NCI-H345 (cell line): ENCODE measurements at regions not wholly inside any gene's neighbourhood (a gene's known extent, or its start where the extent isn't known, plus 50 kb on each side); places are given as distances from the start of the nearest gene placed in this dataset.

Experiments
- DNase-seq: peaks from one replicate; lab custom pipeline; 2025; lab: John Stamatoyannopoulos, UW

DNA sequence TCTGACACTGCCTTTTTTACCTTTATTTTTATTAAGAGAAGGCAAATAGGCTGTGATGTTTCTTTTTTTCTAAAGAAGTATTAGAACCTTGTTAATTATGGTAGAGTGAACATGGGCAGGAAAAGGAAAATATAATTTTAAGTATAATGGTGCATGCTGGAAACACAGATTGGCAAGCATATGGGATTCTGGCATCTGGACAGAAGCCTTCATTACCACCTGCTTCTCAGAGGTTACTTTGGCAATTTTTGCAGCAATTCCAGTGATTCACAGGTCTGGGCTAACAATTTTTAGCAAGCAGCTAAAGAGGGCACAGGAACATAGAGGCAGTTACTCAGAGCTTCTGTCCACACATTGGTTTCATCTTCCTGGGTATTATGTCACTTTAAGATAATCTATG lies 258.3 kb downstream of the DIPK2A start:
- no peak for DNase-seq

DNA sequence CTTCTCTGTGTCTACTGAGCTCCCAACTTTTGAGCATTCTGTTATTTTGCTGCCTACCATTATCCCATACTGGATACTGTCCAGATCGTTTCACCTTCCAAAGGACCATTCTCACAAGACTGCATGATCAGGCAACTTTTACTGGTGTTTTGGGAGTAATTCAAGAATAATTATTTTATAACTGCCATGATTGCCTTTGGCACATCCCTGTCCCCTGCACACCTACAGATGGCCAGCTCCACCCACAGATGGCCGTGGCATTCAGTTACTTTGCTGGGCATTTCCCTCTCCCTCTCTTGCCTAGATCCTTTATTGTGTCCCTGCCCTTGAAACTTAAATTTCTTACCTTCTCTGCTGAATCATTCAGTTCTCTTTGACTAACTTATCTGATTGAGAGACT lies 263.9 kb downstream of the DIPK2A start:
- no peak for DNase-seq

DNA sequence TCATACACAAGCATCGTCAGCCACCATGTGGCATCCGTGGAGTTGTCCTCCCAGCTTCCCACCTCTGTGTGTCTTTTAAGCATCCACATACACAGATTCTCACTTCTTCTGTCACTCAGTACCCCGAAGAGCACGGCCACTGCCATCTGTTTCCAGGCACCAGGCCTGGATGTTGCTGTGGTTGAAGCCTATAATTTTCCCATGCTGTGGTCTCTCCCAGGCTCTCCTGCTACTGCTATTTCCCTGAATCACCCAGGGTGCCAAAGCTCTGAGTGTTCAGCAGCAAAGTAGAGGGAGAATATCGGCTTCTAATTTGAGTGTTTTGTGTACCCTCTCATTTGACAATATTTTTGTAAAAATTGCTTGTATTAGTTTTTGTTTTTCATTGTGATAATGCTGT lies 265.7 kb downstream of the DIPK2A start:
- DNase-seq: no peak

DNA sequence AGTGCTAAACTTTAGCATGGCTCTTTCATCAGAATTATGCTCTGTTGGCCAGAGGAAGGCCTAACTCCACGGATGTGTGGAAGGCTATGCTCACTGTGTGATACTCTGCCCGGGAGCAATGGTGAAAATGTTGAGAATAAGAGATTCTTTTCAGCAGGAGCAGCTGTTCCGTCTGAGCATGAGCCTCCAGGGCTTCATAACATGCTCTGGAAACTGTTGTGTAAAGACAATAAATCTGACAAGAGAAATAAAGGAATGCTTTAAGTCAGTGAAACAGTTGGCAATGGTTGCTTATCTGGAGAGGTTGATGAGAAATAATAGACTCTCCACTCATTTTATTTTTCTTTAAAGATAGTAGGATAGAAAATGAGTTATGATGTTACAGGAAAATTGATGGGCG lies 269.8 kb downstream of the DIPK2A start:
- DNase-seq: no peak

DNA sequence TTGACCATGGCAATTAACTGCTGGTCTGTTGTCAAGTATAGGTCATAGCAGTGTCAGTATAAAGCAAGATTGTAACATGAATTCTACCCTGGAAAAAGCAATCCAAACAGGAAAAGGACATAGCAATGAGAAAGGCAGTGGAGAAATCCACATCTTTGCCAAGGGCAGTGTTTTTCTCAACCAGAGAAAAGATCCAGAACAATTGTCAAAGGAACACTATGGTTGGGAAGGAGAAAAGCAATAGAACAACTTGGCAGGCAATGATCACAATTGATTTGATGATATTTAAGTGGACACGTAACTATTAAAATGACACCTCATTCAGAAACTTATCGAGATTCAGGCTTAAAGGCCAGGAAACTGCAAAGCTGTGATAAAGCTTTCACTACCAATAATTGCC lies 271.1 kb downstream of the DIPK2A start:
- DNase-seq: no peak

DNA sequence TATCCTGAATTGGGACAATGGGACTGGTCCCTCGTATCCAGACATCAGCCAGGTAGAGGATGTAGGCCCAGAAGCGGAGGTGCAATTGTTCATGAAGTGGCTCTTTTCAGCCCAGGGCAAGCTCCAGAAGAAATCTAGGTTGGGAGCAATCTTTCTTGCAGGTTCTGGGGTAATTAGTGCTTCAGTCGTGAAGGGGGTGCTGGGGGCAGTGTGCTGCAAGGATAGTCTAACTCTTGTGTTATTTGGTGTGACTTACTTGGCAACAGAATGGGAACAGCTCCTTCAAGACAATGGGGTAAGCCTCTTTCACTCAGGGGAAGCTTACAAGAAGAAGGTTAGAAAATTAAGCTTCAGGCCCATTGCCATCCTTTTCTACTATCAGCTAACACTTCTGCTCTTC lies 273.0 kb downstream of the DIPK2A start:
- DNase-seq: no peak

DNA sequence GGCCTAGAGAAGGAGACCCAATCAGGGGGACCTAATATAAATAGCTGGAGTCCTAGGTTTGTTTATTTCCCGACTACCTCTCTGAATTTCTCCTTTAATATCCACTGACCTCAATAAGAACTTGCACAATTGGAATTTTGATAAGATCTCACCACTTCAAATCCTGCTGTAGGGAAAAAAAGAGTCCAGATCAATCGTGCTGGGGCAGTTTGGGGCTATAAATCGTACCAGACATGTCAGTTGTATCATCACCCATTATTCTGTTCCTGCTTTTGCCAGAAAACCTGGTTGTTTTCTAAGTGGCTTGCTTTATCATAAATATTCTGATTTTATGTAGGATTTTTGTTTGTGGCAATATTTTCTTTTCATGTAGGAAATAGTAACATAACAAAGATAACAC lies 281.3 kb downstream of the DIPK2A start:
- DNase-seq: no peak

DNA sequence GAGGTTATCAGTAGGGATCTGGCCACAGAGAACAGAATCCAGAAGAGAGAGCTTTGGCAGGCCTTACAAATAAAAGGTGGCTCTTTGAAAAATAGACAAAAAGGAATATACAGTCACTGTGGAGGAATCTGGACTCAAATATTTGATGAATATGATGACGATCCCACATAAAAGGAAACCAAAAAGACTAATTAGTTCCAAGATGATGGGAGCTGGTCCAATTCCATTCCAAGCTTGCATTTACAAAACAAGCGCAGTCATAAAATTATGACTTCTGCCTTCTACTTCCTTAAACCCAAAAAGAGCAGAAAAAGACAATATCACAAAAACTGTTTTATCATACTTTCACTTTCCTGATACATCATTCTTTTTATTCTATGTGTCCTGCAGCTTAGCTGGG lies 285.8 kb downstream of the DIPK2A start:
- no peak for DNase-seq

DNA sequence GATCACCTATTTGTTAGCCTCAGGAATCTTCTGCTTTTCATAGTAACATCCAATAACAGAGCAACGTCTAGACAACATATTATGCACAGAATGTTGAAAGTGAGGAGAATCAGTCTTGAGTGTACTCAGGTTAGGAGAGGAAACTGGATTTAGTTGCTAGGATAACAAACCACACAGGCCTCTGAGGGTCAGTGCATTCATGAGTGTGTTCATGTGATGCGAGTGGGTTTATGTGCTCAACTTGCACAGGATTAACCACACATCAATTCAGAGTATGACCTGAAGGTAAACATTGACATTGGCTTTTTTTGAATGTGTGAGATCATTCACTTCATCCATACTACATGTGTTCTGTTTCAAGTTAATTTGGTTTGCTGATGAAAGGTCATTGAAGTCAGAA lies 287.6 kb downstream of the DIPK2A start:
- peak; percentile 64 for DNase-seq

DNA sequence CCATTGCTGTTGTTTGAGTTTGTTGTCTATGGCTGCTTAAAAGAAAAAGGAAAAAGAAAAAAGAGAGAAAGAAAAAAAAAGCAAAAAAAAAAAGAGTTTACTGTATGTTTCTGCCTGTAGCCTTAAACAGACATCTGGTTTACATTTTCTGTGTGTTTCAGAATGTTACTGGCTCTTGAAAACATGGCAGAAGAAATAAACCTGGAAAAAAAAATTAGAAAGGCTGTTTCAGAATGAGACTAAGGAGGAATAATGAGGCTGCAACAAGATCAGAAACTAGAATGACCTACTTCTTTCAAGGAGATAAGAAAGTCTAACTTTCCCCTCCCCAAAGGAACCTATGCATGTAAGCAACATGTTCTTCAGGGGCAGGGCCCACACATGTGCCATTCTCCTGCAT lies 292.1 kb downstream of the DIPK2A start:
- no peak for DNase-seq

DNA sequence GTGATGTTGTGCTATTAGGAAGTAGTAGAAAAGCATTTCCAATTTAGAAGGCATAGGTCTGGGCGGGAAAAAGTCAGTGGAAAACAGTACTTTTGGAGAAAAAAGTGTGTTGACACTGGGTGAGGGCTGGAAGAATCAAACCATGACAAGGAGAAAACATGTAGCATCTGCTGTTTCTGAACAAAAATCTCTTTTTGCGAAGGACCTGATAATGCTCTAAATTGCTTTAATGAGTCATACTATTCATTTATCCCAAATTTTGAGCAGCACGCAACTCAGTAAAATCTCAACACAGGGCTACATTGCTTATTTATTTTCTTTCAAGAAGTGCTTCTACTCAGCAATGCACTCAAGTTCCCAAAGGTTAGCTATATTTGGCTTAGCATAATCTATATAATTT lies 292.7 kb downstream of the DIPK2A start:
- DNase-seq: no peak

DNA sequence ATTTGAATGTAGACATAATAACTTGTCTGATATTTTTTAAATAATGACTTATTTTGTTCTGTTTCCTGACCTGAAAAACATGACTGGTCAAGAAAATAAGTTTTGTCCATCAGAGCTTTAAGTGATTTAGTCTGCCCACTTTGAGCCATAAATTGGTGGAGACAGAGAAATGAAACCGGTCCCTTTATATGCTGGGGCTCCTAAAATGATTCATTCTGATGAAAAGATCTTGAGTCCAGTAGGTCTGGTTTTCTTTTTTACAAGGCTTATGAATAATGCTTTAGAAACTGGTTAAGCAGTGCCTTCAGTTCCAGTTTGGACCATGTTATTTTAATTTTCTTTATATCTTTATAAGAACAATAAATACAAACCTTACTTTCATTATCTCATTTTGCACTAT lies 293.2 kb downstream of the DIPK2A start:
- no peak for DNase-seq

DNA sequence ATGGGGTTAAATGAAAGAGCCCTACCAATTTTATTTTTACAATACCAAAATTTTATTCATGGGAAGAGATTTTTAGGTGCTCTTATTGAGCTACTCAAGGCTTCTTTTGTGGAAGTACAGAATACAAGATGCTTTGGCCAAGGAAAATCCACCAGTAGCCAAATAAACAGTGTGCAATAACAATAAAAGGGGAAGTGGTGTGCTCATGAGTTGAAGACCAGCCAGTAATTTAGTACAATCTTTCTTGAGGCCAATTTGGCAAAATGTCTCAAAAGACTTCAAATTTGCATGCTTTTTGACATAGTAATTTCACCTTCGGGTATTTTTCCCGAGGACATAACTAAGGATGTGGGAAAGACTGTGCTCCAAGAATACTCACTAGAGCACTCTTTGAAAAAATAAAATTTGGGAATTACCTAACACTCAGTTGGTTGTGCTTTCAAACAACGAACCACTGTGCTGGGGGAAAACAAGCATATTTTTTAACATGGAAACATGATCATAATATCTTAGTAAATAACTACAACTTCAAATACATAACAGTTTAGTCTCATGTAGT lies 294.0 kb downstream of the DIPK2A start:
- DNase-seq: no peak

DNA sequence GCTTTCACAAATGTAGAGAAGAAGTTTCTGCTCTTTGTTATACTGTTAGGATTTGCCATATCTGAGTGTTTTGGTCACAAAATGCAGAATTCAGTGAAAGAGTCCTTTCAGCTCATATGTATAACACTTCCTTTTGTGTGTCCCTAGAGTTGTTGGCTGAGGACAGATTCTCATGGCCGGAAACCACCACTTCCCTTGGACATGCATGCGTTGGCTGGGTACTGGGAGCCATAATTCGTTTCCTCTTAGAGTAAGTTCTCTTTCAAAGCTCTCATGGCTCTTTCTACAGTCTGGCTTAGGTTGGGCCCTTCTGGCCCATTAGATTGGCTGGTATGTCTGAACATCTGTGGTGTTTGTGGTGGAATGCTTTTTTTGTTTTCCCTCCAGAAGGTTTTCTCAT lies 298.5 kb downstream of the DIPK2A start:
- no peak for DNase-seq

DNA sequence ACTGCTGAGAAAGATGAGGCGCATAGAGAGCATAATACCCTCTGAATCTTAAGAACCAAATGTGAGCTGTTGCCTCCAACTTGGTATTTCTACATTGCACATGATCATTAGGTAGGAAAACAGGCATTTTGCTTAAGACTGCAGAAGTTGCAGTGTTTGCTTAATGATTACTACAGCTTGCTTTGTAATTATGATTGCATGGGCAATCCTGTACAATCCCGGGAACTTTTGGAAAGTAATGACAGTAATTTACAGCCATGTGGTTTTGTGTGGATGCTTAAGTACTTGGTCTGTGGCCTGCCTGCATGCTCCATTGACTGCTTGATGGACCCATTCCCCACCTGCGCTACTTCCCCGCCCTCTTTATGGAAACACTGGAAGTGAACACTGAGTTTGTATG lies 301.1 kb downstream of the DIPK2A start:
- DNase-seq: peak; percentile 52

DNA sequence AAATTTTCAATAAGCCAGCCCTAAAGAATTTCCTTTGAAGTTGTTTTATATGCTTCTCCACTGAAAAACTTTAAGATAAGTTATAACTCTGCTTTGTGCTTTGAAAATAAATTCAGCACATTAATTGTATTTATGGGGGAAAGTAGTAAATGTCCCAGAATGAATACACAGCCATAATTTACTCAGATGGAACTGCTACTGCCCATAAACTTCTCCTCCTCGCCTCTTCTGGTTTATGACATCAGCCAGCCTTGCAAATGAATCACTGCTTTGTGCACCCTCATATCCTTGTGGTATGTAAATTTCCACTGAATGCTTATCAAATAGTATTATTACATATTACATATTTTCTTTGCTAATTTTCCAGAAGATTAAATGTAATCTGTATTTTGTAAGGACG lies 302.0 kb downstream of the DIPK2A start:
- no peak for DNase-seq

DNA sequence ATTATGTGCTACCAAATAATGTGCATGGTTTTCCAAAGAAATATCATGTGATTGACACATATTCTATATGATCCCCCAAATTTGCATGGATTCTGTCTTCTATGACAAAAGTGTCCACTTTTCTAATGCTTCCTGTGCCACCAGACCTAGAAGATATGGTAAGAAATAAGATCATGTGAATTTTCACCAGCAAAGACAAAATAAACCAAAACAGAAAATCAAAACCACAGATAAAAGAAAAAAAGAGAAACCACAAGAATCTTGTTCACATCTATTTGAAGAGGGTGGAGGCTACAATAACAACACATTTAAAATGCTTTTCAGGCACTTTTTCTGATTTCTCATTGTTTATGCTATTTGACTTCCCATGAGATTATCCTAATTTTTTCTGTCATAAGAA lies 303.4 kb downstream of the DIPK2A start:
- DNase-seq: no peak

DNA sequence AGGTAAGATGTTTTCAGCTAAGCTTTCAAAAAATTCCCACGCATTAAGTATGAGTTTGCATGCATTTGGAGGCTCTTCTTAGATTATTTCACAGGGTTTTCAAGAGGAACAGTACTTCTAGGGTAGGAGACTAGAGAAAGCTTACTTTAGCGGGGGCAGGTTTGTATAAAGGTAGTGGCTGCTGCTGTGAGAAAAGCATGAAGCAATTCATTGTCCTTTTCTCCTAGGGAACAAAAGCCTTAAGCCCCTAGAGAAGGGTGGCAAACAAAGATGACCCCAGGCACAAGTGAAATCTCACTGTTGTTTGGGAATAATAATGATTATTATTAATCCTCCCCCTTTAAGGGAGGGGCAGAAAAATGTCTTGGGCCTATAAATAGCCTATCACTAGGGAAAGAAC lies 310.7 kb downstream of the DIPK2A start:
- no peak for DNase-seq

DNA sequence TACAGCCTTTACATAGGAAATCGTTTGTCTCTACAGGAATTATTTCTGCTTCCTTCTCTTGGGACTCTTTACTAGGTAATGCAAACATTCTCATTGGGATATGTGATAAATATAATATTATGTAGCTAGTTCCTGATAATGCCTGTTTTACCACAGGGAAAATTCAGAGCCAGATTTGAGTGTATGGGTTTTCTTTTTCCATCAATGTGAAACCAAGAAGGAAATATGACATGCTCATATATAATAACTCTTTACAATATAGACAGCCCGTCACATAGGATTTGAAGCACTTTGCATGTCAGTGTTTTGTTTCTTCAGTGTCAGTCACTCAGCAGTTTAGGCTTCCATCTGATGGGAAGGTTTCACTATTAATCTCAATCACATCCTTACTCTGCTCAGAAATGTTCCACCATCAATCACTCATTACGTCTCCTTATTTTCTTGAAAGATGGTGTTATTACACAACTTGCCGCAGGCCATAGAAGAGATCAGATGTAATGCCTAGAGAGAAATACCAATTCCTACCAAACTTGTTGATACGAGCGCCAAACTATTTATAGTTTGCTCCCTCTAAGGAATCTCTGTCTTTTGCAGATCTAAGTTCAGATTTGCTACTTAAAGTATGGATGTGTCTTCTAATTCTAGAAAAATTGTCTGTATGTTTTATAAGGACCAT lies 314.8 kb downstream of the DIPK2A start:
- no peak for DNase-seq

DNA sequence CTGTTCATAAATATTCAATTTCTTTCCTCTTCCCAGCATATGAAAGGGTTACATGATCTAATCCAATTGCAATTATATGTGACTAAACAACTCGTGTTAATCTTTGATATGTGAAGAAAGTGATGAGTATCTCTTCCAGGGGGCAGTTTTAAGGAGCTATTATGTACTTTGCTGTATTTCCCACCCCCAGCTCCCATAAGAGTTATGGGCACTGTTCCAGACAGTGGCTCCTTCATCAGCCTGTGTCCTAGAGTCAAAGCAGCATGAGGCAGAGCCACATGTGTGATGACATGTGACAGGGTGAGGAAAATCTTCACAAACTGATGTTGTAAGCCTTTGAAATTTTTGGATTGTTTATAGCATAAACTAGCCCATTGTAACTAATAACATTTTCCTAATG lies 315.4 kb downstream of the DIPK2A start:
- DNase-seq: no peak

DNA sequence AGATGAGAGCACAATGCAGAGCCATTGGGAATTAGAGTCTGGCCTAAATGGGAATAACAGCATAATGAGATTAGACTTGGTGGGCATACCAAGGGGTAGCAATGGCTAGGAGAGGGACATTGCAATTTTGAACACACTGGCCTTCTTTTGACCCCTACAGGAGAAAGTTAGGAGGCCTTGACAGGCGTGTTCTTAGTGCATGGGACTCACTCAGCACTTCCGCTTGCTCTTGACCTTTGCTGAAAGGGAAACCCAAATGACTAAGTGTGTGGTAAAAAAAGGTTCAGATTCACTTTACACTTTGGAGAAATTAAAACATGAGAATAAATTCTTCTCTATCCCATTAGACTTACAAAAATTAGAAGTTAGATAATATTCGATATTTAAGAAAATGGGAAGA lies 317.4 kb downstream of the DIPK2A start:
- DNase-seq: no peak

DNA sequence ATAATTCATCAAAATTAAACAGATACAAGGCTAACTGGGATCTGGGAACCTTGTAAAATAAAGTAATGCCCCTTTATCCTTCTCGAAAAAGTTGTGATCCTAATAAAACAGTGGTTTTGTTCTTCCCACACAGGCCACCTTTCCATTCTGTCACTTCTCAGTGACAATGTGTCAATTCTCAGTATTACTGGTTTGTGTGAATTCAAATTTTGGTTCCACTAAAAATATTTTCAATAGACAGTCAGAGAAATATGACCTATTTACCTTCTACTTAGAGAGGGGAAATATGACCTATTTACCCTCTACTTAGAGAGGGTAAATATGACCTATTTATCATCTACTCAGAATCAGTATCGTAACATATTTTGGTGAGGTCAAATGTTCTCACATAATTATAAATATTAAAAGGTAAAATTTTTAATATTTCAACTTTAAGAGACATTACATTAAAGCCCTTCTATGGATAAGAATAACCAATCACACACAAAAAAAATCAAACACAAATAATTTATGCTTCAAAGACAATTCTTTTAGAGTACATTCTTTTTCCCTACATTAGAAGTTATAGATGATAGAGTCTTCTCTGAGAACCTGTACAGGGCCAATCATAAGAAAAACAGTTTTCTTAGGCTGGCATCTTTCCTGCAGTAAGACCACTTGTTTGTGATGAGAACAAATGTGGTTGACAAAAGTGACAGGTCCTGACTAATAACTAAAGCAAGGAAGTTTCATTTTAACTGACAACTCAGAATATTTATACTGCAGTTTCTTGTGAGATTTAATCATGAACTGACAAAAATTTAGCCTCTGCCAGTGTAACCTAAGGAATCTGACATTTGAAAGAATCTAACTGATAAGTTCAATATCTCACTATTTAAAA lies 323.3 kb downstream of the DIPK2A start:
- DNase-seq: no peak

DNA sequence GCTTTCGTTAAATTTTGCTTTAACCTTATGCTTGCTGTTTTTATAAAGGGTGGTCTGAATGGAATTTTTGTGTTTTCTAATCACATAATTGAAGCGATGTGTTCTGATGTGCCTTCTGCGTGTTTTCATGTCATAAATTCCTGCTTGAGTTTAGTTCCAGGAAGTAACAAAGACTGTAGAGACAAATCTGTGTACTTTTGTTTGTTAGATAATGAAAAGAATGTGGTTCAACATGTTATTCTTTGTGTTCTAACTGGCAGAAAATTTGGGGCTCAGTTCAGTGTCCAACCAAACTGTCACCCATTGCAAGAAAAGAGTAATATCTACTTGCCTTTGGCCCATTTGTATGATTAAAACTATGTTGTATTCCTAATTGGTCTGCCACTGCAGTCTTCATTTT lies 324.0 kb downstream of the DIPK2A start:
- DNase-seq: no peak
